ENCODE measurements at regions not wholly inside any gene's neighbourhood (a gene's known extent, or its start where the extent isn't known, plus 50 kb on each side); places are given as distances from the start of the nearest gene placed in this dataset.
"Not testable (repeated sequence)": the region's sequence is repeated elsewhere in the genome, so short reads cannot be mapped to it uniquely, and the experiment has no call there.

DNA sequence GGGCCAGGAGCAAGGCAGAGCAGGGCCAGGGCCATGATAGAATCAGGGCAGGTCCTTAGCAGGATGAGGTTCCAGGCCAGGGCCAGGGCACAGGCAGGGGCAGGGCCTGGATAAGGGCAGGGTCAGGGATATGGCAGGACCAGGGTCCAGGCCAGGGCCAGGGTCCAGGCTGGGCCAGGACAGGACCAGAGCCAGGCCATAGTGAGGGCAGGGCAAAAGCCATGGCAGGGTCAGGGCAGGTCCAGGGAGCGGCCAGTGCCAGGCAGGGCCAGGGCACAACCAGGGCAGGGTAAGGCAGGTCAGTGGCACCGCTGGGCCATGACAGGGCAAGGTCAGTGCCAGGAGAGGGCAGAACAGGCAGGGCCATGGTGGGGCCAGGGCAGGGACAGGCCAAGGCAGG lies 152.2 kb downstream of the LIPI start:
- DNase-seq (ENCODE audit: low spot score in 2 of 2) = no peak
- intact Hi-C loops (cut with DNase I; ENCODE audit: low total_unique reads) = no loop called here
- H3K4me3 ChIP-seq (ENCODE audit: low read depth, poor library complexity, severe bottlenecking) = no peak overlapping the region
- TF ChIP-seq, protein P1, sequence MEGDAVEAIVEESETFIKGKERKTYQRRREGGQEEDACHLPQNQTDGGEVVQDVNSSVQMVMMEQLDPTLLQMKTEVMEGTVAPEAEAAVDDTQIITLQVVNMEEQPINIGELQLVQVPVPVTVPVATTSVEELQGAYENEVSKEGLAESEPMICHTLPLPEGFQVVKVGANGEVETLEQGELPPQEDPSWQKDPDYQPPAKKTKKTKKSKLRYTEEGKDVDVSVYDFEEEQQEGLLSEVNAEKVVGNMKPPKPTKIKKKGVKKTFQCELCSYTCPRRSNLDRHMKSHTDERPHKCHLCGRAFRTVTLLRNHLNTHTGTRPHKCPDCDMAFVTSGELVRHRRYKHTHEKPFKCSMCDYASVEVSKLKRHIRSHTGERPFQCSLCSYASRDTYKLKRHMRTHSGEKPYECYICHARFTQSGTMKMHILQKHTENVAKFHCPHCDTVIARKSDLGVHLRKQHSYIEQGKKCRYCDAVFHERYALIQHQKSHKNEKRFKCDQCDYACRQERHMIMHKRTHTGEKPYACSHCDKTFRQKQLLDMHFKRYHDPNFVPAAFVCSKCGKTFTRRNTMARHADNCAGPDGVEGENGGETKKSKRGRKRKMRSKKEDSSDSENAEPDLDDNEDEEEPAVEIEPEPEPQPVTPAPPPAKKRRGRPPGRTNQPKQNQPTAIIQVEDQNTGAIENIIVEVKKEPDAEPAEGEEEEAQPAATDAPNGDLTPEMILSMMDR (IDR thresholded peaks at IDR 0.05) = no peak
- 95 to 100% methylated on average over 2 of the region's 2 CpGs for WGBS, 2 donors

DNA sequence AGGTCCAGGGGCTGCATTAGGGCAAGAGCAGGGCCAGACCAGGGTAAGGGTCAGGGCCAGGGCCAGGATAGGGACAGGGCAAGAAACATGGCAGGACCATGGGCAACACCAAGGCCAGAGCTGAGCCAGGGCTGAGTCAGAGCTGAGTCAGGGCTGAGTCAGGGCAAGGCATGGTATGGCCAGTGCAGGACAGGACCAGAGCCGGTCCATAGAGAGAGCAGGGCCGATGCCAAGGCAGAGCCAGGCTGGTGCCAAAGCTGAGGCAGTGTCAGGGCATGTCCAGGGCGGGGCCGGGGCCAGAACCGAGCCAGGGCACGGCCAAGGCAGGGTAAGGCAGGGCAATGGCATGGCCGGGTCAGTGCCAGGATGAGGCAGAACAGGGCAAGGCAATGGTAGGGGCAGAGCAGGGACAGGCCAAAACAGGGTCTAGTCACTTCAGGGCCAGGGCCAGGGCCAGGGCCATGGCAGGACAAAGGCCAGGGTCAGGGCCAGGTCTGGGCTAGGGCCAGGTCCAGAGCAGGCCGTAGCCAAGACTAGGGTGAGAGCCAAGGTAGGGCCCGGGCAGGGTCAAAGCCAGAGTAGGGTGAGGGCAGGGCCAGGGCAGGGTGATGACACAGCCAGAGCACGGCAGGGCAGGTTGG lies 152.8 kb downstream of the LIPI start:
- DNase-seq (ENCODE audit: low spot score in 2 of 2); intact Hi-C loops (cut with DNase I; ENCODE audit: low total_unique reads); H3K4me3 ChIP-seq (ENCODE audit: low read depth, poor library complexity, severe bottlenecking): not testable (repeated sequence)
- 62 to 71% methylated on average over 9 to 10 of the region's 10 CpGs for WGBS, 2 donors

DNA sequence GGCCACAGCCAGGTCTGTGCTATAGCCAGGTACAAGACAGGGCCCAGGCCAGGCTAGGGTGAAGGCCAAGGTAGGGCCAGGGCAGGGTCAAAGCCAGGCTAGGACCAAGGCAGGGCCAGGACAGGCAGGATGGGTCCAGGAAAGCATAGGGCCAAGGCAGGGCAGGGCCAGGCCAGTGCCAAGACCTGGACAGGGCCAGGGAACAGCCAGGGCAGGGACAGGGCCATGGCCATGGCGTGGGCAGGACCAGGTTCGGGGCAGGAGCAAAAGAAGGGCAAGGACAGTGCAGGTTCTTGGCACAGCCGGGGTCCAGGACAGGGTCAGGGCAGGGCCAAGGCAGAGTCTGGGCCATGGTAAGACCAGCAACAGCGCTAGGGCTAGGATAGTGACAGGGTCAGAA lies 153.4 kb downstream of the LIPI start:
- 94 to 98% methylated on average over 4 of the region's 4 CpGs for WGBS, 2 donors
- H3K4me3 ChIP-seq (ENCODE audit: low read depth, poor library complexity, severe bottlenecking) = no peak overlapping the region
- TF ChIP-seq POLR2A (IDR thresholded peaks at IDR 0.05) = no peak
- TF ChIP-seq, protein P1 (IDR thresholded peaks at IDR 0.05) = no peak
- intact Hi-C loops (cut with DNase I; ENCODE audit: low total_unique reads) = no loop called here
- no peak for DNase-seq (ENCODE audit: low spot score in 2 of 2)

DNA sequence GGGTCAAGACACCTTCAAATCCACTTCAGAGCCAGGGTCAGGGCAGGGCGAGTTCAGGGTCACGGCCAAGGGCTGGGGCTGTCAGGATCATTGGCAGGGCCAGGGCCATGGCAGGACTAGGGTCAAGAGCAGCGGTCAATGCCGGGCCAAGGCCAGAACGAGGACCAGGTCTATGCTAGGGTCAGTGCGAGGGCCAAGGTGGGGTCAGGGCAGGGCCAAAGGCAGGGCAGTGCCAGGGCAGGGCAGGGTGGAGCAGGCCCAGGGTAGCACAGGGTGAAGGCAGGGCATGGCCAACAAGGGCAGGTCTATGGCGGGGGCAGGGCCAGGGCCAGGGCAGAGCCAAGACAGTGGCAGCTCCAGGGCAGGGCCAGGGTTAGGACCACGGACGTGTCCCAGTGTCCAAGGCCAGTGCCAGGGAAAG lies 154.0 kb downstream of the LIPI start:
- 90 to 97% methylated on average over 9 of the region's 9 CpGs for WGBS, 2 donors
- TF ChIP-seq, protein P1 (IDR thresholded peaks at IDR 0.05) = no peak
- TF ChIP-seq POLR2A (IDR thresholded peaks at IDR 0.05) = no peak
- H3K4me3 ChIP-seq (ENCODE audit: low read depth, poor library complexity, severe bottlenecking) = no peak overlapping the region
- DNase-seq (ENCODE audit: low spot score in 2 of 2) = no peak
- intact Hi-C loops (cut with DNase I; ENCODE audit: low total_unique reads) = no loop called here

DNA sequence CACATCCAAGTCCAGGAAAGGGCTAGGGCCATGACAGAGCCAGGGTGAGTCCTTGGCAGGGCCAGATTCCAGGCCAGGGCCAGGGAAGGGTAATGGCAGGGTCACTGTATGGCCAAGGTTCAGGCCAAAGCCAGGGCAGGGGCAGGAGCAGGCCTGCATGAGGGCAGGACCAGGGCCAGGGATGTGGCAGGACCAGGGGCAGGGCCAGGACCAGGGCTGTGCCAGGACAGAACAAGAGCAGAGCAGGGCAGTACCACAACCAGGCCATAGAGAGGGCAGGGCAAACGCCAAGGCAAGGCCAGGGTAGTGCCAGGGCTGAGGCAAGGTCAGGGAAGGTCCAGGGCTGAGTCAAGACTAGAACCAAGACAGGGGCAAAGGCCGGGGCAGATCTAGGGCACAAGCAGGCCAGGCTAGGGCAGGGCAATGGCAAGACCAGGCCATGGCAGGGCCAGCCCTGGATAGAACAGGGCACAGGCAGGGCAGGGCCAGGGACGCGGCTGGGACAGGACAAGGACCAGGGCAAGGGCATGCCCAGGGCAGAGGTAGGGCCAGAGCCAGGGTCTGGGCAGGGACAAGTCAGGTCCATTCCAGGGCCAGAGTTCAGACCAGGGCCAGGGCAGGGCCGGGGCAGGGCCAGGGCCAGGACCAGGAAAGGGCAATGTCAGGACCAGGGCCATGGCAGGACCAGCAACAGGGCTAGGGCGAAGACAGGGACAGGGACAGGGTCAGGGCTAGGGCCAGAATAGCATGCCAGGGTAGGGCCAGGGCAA lies 154.8 kb downstream of the LIPI start:
- 96 to 100% methylated on average over 5 to 6 of the region's 6 CpGs for WGBS, 2 donors
- H3K4me3 ChIP-seq (ENCODE audit: low read depth, poor library complexity, severe bottlenecking); intact Hi-C loops (cut with DNase I; ENCODE audit: low total_unique reads); DNase-seq (ENCODE audit: low spot score in 2 of 2): not testable (repeated sequence)

DNA sequence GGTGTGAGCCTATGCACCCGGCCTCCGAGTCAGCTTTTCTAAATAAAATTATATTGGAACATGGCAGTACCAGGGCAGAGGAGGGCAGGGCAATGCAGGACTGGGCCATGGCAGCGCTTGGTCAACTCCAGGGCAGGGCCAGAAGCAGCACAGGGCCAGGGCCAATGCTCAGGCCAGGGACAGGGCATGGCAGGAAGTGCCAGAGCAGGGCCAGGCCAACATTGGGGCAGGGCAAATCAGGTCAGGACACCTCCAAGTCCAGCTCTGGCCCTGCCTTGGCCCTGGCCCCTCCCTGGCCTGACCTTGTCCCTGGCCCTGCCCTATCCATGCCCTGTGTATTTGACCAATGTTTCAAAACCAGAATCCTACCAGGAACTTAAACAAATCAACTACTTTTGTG lies 156.1 kb downstream of the LIPI start:
- 97% methylated on average over 3 of the region's 3 CpGs for WGBS, 2 donors
- no peak for DNase-seq (ENCODE audit: low spot score in 2 of 2)
- no peak overlapping the region for H3K4me3 ChIP-seq (ENCODE audit: low read depth, poor library complexity, severe bottlenecking)
- intact Hi-C loops (cut with DNase I; ENCODE audit: low total_unique reads) = no loop called here
- TF ChIP-seq, protein P1 (IDR thresholded peaks at IDR 0.05) = no peak
- TF ChIP-seq POLR2A (IDR thresholded peaks at IDR 0.05) = no peak

DNA sequence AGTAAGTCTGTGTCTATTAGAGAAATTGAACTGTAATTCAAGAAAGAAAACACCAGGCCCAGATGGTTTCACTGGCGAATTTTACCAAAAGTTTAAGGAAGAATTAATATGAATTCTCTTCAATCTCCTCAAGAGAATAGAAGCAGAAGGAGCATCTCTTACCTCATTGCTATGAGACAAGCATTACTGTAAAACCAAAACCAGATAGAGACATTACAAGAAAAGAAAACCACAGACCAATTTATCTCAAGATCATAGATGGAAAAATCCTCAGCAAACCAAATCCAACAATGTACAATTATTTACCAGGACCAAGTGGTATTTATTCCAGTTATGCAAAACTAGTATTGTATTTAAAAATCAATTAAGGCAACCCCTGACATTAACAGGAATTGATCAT lies 160.6 kb downstream of the LIPI start:
- DNase-seq (ENCODE audit: low spot score in 2 of 2) = no peak

More for the DNA sequence above, 160.6 kb downstream of the LIPI start:
- H3K4me3 ChIP-seq (ENCODE audit: low read depth, poor library complexity, severe bottlenecking) = no peak overlapping the region
- WGBS, 2 donors = 88 to 92% methylated on average over 1 of the region's 1 CpG
- intact Hi-C loops (cut with DNase I; ENCODE audit: low total_unique reads) = no loop called here
- TF ChIP-seq POLR2A (IDR thresholded peaks at IDR 0.05) = no peak
- TF ChIP-seq, protein P1 (IDR thresholded peaks at IDR 0.05) = no peak
